ENCODE measurements at regions not wholly inside any gene's neighbourhood (a gene's known extent, or its start where the extent isn't known, plus 50 kb on each side); places are given as distances from the start of the nearest gene placed in this dataset.

- no peak overlapping the region for H3K4me2 ChIP-seq (ENCODE audit: control insufficient read depth, insufficient read depth)
- ATAC-seq: no peak
- intact Hi-C loops (cut with micrococcal nuclease; ENCODE audit: unreplicated experiment) (no loop called here), in situ Hi-C loops (cut with MboI) (no loop called here)
- ChIA-PET POLR2A (no interaction called here), SMC1A (ENCODE audit: uncharacterized antibody, unreplicated experiment) (no interaction called here), RAD21 (ENCODE audit: unreplicated experiment) (no interaction called here), CTCF (no interaction called here)
- H4K20me1 ChIP-seq (ENCODE audit: control insufficient read depth, insufficient read depth): no peaks in the 10 kb centered on the region
- H3K4me1 ChIP-seq (ENCODE audit: control insufficient read depth, insufficient read depth, low read length): no peaks in the 10 kb centered on the region
- no peak for FAIRE-seq
- no peak overlapping the region for H3K27ac ChIP-seq (ENCODE audit: control insufficient read depth, insufficient read depth)
- H3K79me2 ChIP-seq (ENCODE audit: control insufficient read depth, insufficient read depth, low read length): no peaks in the 10 kb centered on the region
- H3K9ac ChIP-seq (ENCODE audit: control insufficient read depth, insufficient read depth, low read length): no peak overlapping the region
- BruUV-seq (replicated peaks): no TSS peak
- no peak overlapping the region for H3K4me3 ChIP-seq
- H3K36me3 ChIP-seq (ENCODE audit: control insufficient read depth in 2 of 2, insufficient read depth in 2 of 2, low read length in 1 of 2): no peaks in the 10 kb centered on the region
- H3K27me3 ChIP-seq (replicated peaks in 1 of 2; ENCODE audit: control insufficient read depth in 2 of 2, insufficient read depth in 2 of 2, low read length in 1 of 2): no peaks in the 10 kb centered on the region
- no peak for DNase-seq (ENCODE audit: low read depth, low spot score)
- WGBS (ENCODE audit: insufficient coverage, insufficient replicate concordance, low lambda C conversion rate, missing lambda C conversion rate): 25% methylated on average over 6 of the region's 6 CpGs
- H2AFZ ChIP-seq (ENCODE audit: control insufficient read depth, low read depth, low read length): no peak overlapping the region
- no peaks in the 10 kb centered on the region for H3K9me3 ChIP-seq (replicated peaks; ENCODE audit: control insufficient read depth, insufficient read depth, low read length)
- no peak for TF ChIP-seq CREB1 (IDR thresholded peaks at IDR 0.05; ENCODE audit: low read depth)
- TF ChIP-seq USF2 (IDR thresholded peaks at IDR 0.05; ENCODE audit: borderline replicate concordance, low read depth, low read length): no peak
- no peak for TF ChIP-seq RELB (IDR thresholded peaks at IDR 0.05; ENCODE audit: low read depth)
- no peak for TF ChIP-seq NRF1 (conservative IDR thresholded peaks at IDR 0.05; ENCODE audit: low read depth, low read length)
- TF ChIP-seq MEF2A (IDR thresholded peaks at IDR 0.05; ENCODE audit: insufficient read depth, low read depth, low read length): no peak
- TF ChIP-seq ELK1 (IDR thresholded peaks at IDR 0.05; ENCODE audit: low read depth, low read length): no peak
- TF ChIP-seq CUX1 (IDR thresholded peaks at IDR 0.05; ENCODE audit: insufficient replicate concordance, low read depth, low read length): no peak
- TF ChIP-seq TCF7 (IDR thresholded peaks at IDR 0.05; ENCODE audit: borderline replicate concordance): no peak
- TF ChIP-seq HSF1 (IDR thresholded peaks at IDR 0.05; ENCODE audit: low read depth, low read length): no peak
- TF ChIP-seq CHD1 (IDR thresholded peaks at IDR 0.05; ENCODE audit: low read depth, low read length): no peak
- TF ChIP-seq ZNF217 (IDR thresholded peaks at IDR 0.05): no peak
Observed at GRCh38 chr18:51563396-51563795, 365.9 kb upstream of the MEX3C start.

Measured in GM12878 (cell line).